Stimulated activated CD4-positive, alpha-beta T cell treated with anti-CD3 and anti-CD28 coated beads, Interleukin-12 subunit alpha, Interleukin-12 subunit beta, amount 100 ng/mL, for 48 hours (primary cell): ENCODE measurements at regions not wholly inside any gene's neighbourhood (a gene's known extent, or its start where the extent isn't known, plus 50 kb on each side); places are given as distances from the start of the nearest gene placed in this dataset.

Experiments used
- DNase-seq, 3 donors: peaks; one replicate each; pipeline ENCODE4 v3.0.0-alpha.2; 2020; ENCODE audit warnings: low read depth in 2 of 3, low spot score in 1 of 3

DNA sequence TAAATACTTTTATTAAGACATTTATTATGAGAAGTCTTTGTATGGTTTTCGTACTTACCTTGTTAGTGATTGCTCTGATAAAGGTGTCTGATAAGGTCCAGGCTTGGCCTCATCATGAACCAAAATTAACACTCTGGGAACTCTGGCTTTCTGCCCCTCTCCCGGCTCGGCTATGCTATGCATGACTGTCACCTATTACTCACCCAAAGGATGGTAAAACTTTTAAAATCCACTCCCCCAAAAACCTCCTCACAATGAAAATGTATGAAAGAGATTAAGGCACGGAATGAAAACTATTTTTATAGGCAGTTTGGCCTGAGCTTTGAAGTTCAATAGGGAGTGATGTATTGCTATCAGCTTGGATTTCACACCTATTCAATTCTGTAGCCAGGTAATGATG lies 217.3 kb upstream of the TBX3 start:
- DNase-seq = no peak

DNA sequence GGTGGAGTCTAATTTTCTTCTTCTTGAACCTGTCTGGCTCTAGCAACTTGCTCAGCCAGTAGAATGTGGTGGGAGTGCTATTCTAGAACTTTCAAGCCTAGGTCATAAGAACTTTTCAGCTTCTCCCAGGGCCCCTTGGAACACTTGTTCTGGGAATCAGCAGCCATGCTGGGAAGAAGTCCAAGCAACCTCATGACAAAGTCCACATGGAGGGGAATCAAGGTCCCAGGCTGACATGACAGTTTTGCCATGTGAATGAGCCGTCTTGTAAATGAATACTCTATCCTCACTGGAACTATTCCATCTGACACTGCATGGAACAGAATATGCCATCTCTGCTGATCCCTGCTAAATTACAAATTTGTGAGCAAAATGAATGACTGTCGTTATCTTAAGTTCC lies 214.2 kb upstream of the TBX3 start:
- DNase-seq = no peak

DNA sequence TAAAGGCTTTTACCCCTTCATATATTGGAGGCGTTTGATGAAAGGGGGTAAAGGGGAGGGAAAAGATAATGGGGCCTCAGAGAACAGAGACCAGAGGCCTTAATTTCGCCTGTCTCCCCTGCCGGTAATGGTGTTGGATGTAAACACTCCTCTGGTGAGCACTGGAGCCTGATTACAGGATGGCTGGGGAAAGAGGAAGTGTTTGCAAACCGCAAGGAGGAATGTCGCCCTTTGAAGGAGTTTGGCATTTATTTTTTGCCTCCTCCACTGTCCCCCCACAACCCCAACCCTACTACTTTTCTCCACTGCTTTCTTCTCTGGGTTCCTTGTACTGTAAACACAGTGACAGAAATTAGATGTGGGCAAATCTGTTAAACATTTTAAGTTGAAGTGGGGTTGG lies 211.9 kb upstream of the TBX3 start:
- no peak for DNase-seq

DNA sequence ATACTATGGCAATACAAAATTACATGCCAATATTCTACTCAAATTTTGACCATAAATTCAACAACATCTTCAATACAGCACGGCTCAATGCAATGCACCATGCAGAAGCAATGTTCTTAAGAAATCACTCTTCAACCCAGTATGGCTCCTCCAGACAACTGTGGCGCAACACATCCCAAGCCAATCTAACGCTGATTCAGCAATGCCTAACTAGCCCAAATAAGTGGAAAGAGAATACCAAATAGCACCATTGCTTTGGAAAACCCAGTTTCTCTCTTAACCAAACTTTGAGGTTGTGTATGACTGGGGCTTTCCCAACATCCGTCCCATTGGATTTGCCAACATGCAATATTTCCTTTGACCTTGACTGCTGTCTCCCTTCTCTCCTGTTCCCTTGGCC lies 211.1 kb upstream of the TBX3 start:
- DNase-seq = no peak

DNA sequence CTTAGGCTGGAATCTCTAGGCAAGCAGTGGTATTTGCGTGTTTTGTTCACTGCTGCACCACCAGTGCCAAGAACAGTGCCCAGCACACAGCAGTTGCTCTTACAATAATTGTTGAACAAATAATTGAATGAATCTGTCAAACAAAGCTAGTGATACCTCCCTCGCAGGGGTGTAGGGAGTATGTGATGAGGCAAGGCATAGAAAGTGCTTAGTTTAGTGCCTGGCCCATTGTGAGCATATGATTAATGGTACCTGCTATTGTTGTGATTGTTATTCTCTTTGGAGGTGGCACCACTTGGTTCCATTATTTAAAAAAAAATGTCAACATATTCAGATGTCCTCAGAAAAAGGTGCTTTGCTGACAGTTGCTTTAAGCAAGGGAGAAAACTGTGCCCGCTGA lies 210.1 kb upstream of the TBX3 start:
- DNase-seq = no peak

DNA sequence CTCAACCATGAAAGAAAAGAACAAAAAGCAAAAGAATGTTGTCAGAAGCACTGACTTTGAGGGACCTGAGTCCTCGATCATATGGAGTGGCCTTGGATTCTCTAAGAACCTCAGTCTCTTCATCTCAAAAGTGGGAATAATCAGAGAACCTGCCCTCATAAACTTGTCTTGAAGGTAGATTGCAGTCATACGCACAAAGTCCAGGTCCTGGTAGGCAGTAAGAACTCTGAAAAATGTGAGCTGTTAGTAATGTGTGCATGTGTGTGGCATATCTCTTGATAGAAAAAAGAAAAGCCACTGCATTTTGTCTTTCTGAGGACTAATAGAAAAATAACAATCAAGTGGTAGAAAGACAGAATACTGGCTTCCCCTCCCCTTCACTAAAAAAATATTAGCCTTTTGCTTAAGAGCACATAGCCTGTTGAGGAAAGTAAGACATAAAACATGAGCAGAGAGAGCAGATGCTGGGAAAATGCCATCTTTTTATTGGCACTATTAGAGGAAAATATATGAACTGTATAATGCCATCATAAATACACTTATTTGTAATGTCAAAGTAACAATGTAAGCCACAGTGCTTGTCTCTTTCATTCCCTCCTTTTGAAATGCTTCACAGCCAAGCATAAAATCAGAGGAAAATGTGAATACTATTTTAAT lies 205.1 kb upstream of the TBX3 start:
- no peak for DNase-seq

DNA sequence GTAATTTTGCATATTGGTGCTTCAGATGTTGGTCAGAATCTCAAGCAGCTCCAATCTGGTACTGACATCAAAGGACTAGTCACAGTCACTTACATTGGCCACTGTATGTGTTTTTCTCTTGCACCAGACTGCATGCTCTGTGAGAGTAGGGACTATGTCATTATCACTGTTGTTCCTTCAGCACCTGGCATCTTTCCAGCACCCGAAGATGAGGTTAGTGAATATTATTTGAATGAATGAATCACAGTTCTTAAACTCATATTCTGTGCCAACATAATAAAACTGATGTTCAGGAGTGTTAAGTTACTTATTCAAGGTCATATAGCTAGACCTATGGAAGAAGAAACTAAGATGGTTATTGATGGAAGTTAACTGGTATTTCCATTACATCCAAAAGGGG lies 204.5 kb upstream of the TBX3 start:
- DNase-seq = no peak

DNA sequence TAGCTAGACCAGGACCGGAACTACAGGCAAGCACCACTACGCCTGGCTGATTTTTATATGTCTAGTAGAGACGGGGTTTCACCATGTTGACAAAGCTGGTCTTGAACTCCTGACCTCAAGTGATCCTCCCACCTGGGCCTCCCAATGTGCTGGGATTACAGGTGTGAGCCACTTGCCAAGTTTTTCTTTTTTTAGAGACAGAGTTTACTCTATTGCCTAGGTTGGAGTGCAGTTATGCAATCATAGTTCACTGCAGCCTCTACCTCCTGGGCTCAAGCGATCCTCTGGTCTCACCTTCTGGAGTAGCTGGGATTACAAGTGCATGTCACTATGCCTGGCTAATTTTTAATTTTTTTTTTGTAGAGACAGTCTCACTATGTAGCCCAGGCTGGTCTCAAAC lies 201.5 kb upstream of the TBX3 start:
- no peak for DNase-seq

DNA sequence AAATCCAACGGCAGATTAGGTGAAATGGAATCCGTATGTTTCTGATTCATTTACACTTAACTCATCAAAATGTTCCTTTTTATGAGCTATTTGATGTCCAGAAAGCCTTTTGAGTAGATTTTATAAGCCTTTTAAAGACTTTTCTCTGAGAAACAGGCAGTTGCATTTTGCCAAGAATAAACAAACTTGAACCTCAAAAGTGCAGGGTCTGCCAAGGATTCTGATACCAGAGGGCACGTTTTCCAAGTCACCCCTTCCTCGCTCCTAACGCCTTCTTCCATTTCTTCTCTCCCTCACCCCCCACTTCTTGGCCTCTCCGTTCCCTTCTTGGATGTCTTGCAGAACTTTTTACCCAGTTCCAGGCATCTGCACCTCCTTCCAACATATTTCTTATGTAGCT lies 200.6 kb upstream of the TBX3 start:
- DNase-seq = no peak

DNA sequence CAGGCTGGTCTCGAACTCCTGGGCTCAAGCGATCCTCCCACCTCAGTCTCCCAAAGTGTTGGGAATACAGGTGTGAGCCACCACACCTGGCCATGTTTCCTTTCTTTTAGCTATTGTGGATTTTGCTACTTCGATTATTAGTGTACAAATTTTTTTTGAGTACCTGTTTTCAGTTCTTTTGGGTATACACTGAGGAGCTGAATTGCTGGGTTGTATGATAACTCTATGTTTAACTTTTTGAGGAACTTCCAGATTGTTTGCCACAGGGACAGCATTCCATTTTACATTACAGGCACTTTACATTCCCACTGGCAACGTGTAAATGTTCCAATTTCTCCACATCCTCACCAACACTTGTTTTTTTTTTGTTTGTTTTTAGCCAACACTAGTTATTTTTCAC lies 198.1 kb upstream of the TBX3 start:
- no peak for DNase-seq

DNA sequence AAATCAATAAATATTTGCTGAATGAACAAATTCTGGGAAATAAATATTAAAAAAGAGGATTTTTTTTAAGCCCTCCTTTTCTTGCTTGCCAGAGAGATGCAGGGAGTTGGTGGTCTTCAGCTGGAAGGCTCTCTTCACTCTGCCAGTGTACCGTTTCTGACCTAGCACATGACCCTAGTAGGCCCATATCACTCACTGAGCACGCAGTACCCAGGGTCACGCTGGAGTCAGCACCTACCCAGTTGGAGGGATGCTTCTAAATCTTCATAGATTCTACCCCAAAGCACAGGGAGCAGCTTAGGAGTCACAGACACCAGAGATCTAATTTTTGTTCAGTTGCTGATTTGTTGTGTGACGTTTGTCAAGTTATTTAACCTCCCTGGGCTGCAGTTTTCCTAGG lies 195.4 kb upstream of the TBX3 start:
- no peak for DNase-seq

DNA sequence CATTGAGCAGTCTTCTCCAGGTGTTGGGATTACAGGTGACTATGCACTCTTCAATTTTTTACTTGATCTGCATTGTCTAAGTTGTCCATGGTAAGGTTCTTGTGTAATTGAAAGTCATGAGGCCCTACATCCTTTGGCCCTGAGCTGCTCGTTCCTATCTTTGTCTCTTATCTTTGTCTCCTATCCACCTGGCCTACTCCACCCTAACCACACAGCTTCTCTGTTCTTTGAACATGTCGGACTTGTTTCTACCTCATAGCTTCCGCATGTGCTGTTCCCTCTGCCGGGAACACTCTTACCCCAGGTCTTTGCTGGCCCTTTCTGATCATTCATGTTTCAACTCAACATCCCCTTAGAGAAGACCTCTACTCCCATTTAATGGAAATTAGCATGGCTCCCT lies 194.8 kb upstream of the TBX3 start:
- DNase-seq = no peak

DNA sequence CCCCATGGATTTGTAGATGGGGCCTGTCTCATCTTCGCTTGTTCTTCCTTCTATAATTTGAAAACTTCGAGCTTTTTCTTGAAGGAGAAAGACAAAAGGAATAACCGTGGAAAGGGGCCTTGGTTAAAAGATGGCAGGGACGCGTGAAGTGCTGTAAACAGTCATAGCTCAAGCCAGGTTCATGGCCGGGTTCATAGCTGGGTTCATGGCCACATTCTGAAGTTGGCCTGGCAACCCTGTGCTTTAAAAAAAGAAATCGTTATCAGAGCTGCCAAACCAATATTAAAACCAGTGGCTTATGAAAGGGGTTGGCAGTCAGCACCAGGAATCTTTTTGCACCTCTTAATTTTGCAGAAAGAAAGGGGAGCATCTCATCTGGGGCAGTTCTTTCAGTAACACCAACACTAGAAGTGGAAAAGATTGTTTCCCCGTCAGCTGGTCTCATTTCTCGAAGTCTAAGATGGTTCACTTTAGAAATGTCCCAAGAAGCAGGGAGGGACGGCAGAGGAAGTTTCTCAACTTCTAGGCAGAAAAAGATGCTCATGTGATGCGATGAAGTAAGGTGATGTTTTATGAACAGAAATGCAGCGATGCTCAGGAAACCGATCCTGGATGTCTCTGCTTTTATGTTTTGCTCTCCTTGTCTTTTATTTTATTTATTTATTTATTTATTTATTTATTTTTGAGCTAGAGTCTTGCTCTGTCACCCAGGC lies 193.1 kb upstream of the TBX3 start:
- no peak for DNase-seq

DNA sequence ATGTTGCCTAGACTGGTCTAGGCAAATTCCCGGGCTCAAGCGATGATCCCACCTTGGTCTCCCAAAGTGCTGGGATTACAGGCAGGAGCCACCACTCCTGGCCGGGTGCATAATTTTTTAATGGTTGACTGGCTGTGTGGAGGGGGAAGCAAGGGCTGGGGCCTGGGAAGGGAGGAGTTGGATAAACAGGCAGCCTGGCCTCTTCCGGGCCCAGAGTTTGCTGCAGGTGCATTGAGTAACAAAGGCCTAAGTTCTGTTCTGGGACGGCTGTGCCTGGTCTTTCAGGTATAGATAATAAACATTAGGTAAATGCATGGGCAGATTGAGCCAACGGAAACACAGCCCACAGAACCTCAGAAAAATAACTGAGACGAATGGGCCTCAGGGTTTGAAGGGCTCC lies 191.3 kb upstream of the TBX3 start:
- DNase-seq = no peak

DNA sequence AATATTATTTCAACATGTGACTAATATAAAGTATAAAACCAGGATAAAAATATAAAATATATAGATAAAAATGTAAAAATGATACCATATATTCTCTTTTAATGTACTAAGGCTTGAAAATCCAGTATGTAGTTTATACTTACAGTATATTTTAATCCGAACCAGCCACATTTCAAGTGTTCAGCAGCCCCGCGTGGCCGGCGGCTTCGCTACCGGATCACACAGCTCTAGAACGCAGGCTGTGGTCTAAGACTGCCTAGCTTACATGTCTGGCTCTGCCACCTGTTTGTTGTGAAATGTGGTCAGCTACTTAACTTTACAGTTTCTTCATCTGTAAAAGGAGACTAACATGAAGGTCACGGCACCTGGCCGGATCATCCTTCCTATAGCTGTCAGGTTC lies 189.7 kb upstream of the TBX3 start:
- no peak for DNase-seq

DNA sequence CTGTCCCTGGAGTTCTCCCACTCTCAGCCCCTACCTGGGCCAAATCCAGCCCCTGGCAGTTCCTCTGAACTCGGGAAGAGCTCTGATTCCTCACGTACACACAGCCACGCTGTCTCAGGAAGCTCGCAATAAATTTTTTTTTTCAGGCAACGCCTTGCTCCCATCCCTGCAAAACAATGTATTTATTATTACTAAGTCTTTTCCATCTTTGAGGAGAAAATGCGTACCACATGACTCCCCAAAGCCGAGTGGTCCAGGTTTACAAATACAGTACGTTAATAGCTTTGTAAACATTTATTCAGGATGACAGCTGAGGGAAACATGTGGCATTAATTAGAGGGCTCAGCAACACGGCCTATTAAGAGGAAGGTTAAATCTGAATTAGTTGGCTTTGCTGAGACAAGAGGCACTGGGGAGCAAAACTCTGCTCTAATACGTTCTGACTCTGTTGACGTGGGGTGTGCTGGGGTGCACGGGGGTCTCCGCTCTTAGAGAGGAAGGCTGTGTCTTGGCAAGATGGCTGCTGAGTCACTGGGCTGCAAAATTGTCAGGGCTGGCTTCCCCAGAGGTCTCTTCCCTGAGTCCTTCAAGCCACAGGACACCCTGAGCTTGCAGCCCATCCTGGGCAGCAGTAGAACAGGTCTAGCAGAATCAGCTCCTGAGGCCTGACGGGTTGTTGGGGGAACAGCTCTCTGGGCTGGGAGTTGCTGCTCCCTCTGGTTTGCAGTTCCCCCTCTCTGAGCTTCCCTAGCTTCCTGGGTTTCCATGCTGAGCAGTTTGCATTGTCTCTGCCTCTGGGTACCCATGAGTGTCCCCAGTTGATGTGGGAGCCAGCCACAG lies 185.2 kb upstream of the TBX3 start:
- no peak for DNase-seq

DNA sequence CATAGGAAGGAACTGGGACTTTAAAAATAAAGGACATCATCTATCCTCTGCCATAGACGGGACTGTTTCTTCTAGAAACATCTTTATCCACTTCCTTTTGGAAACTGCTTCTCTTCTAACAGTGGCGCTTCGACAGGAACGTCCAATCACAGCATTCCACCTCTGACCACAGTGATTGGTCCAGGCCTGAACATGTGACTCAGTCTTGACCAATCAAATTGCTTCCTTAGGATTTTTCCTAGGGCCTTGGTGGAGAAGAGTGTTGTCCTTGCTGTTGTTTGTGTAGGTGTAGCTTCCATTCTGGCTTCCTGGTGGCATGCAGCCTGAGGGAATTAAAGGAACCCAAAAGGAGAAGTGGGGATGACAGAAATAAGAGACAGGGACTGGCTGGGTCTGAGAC lies 182.4 kb upstream of the TBX3 start:
- DNase-seq = no peak

DNA sequence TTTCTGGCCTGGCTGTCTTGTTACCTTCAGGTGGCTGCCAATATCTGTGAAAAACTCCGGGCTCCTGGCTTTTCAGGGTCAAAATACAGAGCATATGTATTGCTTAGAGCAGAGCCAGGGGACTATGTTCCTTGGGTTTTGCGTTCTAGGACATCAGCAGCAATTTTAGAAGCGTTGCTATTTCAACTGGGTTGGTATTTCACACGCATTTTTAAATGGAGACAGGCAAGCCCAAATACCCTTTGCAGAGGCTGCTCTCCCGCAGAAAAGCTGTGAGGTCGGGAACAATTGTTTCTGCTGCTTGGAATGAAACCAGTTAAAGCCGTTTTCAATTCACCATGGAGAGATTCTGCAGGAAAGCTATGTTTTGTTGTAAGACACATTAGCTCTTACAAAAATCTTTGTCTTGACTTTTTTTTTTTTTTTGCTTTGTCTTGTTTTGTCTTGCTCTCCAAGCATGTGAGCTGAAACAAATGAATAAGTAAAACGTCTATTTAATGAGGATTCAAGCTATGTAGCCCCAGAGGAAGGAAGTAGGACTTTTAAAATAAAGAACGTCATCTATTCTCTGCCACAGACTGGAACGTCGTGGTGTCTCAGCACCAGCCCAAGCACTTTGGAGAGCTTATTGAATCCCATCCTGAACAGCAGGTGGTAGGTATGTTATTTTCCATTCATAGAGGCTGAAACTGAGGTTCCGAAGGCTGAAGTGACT lies 181.0 kb upstream of the TBX3 start:
- no peak for DNase-seq

DNA sequence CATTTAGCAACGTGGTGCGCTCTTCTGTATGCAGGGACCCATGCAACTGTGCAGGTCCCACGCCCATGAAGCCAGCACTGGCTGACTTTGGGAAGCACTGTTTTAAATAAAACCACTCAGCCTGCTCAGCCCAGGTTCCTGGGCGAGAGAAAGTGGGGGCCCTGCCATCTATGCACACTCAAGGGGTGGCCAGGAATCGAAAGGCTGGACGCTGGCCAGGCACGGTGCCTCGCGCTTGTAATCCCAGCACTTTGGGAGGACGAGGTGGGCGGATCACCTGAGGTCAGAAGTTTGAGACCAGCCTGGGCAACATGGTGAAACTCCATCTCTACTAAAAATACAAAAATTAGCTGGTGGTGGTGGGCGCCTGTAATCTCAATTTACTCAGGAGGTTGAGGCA lies 179.9 kb upstream of the TBX3 start:
- DNase-seq = no peak

DNA sequence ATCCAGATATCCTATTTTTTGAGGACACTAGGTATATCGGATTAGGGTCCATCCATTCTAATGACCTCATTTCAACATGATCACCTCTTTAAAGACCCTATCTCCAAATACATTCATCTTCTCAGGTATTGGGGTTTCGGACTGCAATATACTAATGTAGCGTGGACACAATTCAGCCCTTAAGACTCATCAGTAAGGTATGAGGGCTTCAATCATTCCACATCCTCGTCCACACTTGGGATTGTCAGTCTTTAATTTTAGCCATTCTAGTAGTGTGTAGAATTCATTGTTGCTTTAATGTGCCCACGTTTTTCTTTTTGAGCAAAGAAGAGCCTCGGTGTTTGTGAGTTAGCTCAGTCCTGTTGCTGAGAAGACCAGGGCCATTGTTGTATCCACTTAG lies 177.0 kb upstream of the TBX3 start:
- no peak for DNase-seq

DNA sequence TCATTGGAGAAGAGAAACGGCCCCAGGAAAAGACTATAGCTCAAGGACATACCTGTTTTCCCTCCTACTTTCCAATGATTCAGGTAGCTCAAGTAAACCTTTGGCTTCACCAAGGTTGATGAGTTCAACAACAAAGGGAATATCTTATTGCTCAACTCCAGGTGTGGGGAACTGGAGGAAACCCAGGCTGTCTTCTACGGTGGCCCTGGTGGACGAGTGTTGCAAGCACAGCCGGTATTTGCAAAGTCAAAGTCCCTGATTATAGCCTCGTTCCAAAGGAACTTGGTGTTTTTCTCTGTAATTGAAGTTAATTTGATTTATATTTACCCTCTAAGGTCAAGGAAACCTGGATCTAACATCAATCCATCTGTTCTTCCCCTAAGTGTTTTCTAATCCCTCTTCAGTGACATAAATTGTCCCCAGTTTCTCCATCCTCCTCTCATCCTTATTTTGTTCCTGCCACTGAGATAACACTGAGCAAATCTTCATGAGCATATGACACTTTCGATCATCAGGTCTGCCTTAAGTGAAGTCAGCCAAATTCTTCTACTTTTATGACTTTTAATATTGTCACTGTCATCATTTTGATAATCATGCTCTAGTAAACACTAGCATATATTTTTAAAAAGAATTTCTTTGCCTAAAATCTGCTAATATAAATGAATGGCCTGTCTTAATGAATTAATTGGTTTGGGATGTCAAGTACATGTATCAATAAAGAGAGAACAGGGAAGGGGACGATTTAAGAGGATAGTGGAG lies 174.6 kb upstream of the TBX3 start:
- no peak for DNase-seq
